Endothelial cell of umbilical vein (primary cell): ENCODE measurements at regions not wholly inside any gene's neighbourhood (a gene's known extent, or its start where the extent isn't known, plus 50 kb on each side); places are given as distances from the start of the nearest gene placed in this dataset.

Source experiments
- BruUV-seq: library from RNA; stranded (reverse); fragments of 400-500 nt; replicated peaks from 2 replicates; lab custom pipeline; 2021; lab: Mats Ljungman, UMichigan
- CTCF ChIA-PET: fragments of 300-600, 350-600 bp; sonication (Branson Sonifier 250); formaldehyde crosslinking; loops from one replicate; lab custom pipeline; 2021; ENCODE audit warnings: antibody characterized with exemption, inconsistent platforms; lab: Charles Lee
- POLR2A ChIA-PET: fragments of 300-600, 350-600 bp; sonication (Branson Sonifier 250); formaldehyde crosslinking; loops from one replicate; lab custom pipeline; 2021; ENCODE audit warnings: antibody characterized with exemption, inconsistent platforms; lab: Charles Lee
- DNase-seq: peaks from one replicate; pipeline ENCODE4 v3.0.0-alpha.2; 2011; ENCODE audit warnings: low read depth, low spot score
- FAIRE-seq: peaks from 2 replicates; lab custom pipeline; 2011; peaks lifted over from hg19 to GRCh38; lab: Jason Lieb, UNC
- H2AFZ ChIP-seq: 2 replicates; pipeline ENCODE4 v1.6.0; 2012; ENCODE audit warnings: low read depth, low read length, control low read depth, inconsistent platforms
- H3K27ac ChIP-seq: 2 replicates; pipeline ENCODE4 v1.5.1; 2011; ENCODE audit warnings: low read depth, mild to moderate bottlenecking, control low read depth, low read length, moderate library complexity; ENCODE audit not compliant: insufficient read depth
- H3K27me3 ChIP-seq, 2 experiments: 2 replicates each; pipeline versions ENCODE4 v1.6.0 to v1.6.1; 2011; ENCODE audit warnings: low read length in 2 of 2, mixed read lengths in 1 of 2; ENCODE audit not compliant: control insufficient read depth in 2 of 2, insufficient read depth in 2 of 2
- H3K36me3 ChIP-seq, 2 experiments: 2 replicates in 1 of 2; 3 replicates in 1 of 2; pipeline ENCODE4 v1.5.1; 2011; ENCODE audit warnings: low read length in 2 of 2, mild to moderate bottlenecking in 1 of 2, moderate library complexity in 1 of 2; ENCODE audit not compliant: control insufficient read depth in 2 of 2, insufficient read depth in 2 of 2; ENCODE audit errors: extremely low read depth in 1 of 2
- H3K4me1 ChIP-seq: 3 replicates; pipeline ENCODE4 v1.5.1; 2011; ENCODE audit warnings: mild to moderate bottlenecking, low read length; ENCODE audit not compliant: control insufficient read depth, insufficient read depth; ENCODE audit errors: extremely low read depth
- H3K4me2 ChIP-seq: 2 replicates; pipeline ENCODE4 v1.6.1; 2011; ENCODE audit warnings: low read length, control low read depth, mixed read lengths; ENCODE audit not compliant: insufficient read depth
- H3K4me3 ChIP-seq, 3 experiments: fragments of 200-600 bp in 1 of 3; sonication (generic), shearing (Covaris generic) in 1 of 3; replicated peaks in 1 of 3; 2 replicates each; pipeline ENCODE4 v1.5.1; 2011 to 2016; ENCODE audit warnings: control low read depth in 3 of 3, low read length in 3 of 3, mild to moderate bottlenecking in 2 of 3, inconsistent platforms in 1 of 3, low read depth in 1 of 3, moderate library complexity in 1 of 3; ENCODE audit not compliant: insufficient read depth in 1 of 3
- H3K79me2 ChIP-seq: 2 replicates; pipeline ENCODE4 v1.6.0; 2012; ENCODE audit warnings: low read length, inconsistent platforms; ENCODE audit not compliant: control insufficient read depth, insufficient read depth
- H3K9ac ChIP-seq: replicated peaks from 2 replicates; pipeline ENCODE3; 2011; ENCODE audit warnings: low read length, control low read depth; ENCODE audit not compliant: insufficient read depth; ENCODE audit errors: extremely low read depth
- H3K9me1 ChIP-seq: replicated peaks from 3 replicates; pipeline ENCODE4 v1.6.0; 2011; ENCODE audit warnings: mild to moderate bottlenecking, low read length; ENCODE audit not compliant: control insufficient read depth, insufficient read depth; ENCODE audit errors: extremely low read depth
- H3K9me3 ChIP-seq: replicated peaks from 2 replicates; pipeline ENCODE4 v1.5.1; 2012; ENCODE audit warnings: low read length, inconsistent platforms; ENCODE audit not compliant: control insufficient read depth, insufficient read depth
- H4K20me1 ChIP-seq: replicated peaks from 2 replicates; pipeline ENCODE3; 2011; ENCODE audit warnings: mild to moderate bottlenecking, low read length; ENCODE audit not compliant: control insufficient read depth, insufficient read depth; ENCODE audit errors: extremely low read depth
- EZH2 ChIP-seq: IDR thresholded peaks from 2 replicates; pipeline ENCODE4 v1.6.1; 2012; ENCODE audit warnings: borderline replicate concordance, low read depth, mild to moderate bottlenecking, moderate library complexity, low read length, inconsistent platforms; ENCODE audit not compliant: severe bottlenecking
- FOS ChIP-seq: IDR thresholded peaks from 2 replicates; pipeline ENCODE4 v1.6.1; 2011; ENCODE audit warnings: mild to moderate bottlenecking, low read length, moderate library complexity, borderline replicate concordance; ENCODE audit not compliant: insufficient read depth
- GATA2 ChIP-seq: IDR thresholded peaks from 2 replicates; pipeline ENCODE4 v1.7.0; 2011; ENCODE audit warnings: low read depth, mild to moderate bottlenecking, moderate library complexity, mixed read lengths, low read length; ENCODE audit not compliant: insufficient read length, insufficient read depth
- JUN ChIP-seq: IDR thresholded peaks from 2 replicates; pipeline ENCODE4 v1.6.1; 2011; ENCODE audit warnings: borderline replicate concordance, low read depth; ENCODE audit not compliant: insufficient read length, insufficient read depth
- MYC ChIP-seq: IDR thresholded peaks from one replicate; pipeline ENCODE4 v1.6.1; 2011; ENCODE audit warnings: mild to moderate bottlenecking, low read depth, low read length
- POLR2A ChIP-seq: IDR thresholded peaks from 2 replicates; pipeline ENCODE4 v1.6.1; 2012; ENCODE audit warnings: low read depth, mild to moderate bottlenecking, control low read depth, low read length
- POLR2AphosphoS5 ChIP-seq: IDR thresholded peaks from 2 replicates; pipeline ENCODE4 v1.6.1; 2012; ENCODE audit warnings: low read depth, mild to moderate bottlenecking, control low read depth, low read length, moderate library complexity; ENCODE audit not compliant: insufficient read depth
- dilution Hi-C: fragments of 300-500 bp; cut with MboI; formaldehyde crosslinking; loops from one replicate; pipeline ENCODE4 v1.15.0; 2019; ENCODE audit warnings: low sequenced_read_pairs; ENCODE audit not compliant: extremely low pct_ligation_motif_present
- intact Hi-C: fragments of 100-400 bp; cut with micrococcal nuclease; formaldehyde crosslinking; loops from one replicate; pipeline ENCODE4 v1.10.0; 2022
- TF ChIP-seq, protein P1 (sequence below), 2 donors: IDR thresholded peaks; 1 replicate in 1 of 2; 2 replicates in 1 of 2; pipeline ENCODE4 v1.5.1; 2011; ENCODE audit warnings: low read length in 2 of 2, mild to moderate bottlenecking in 2 of 2, moderate library complexity in 2 of 2, control low read depth in 1 of 2, inconsistent platforms in 1 of 2, low read depth in 1 of 2; ENCODE audit not compliant: insufficient read depth in 1 of 2; ENCODE audit errors: extremely low read depth in 1 of 2
- TF ChIP-seq, protein P2 (sequence below): IDR thresholded peaks from 2 replicates; pipeline ENCODE4 v1.6.1; 2011; ENCODE audit not compliant: insufficient read depth, insufficient read length

DNA sequence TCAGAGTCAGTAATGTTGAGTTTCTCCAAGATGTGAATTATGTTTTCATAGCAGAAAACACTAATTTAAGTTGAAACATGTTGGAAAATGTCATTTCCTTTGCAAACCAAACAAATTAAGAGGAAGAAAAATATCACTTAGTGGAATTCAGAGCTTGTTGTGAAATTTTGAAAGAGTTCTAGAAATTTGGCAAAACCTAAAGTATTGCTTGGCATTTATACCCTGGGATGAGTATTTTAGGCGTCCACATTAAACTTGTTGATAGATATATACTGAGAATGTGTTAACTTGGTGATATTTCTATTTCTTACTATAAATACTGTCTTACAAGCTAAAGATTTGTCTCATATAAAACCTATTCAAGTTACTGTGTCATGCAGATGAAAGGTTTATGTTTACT lies 335.2 kb downstream of the NSUN3 start:
- H3K36me3 ChIP-seq, result no peaks in the 10 kb centered on the region
- FAIRE-seq (no peak), DNase-seq (no peak)
- H3K9me1 ChIP-seq, result no peaks in the 10 kb centered on the region
- no peak overlapping the region for H3K4me3 ChIP-seq
- dilution Hi-C loops, result no loop called here
- no peak overlapping the region for H2AFZ ChIP-seq
- BruUV-seq, result no TSS peak
- no peaks in the 10 kb centered on the region for H3K79me2 ChIP-seq
- H4K20me1 ChIP-seq, result no peaks in the 10 kb centered on the region
- ChIA-PET POLR2A (no interaction called here), CTCF (no interaction called here)
- intact Hi-C loops, result no loop called here
- H3K9me3 ChIP-seq, result no peaks in the 10 kb centered on the region
- H3K27me3 ChIP-seq, result no peaks in the 10 kb centered on the region
- no peaks in the 10 kb centered on the region for H3K4me1 ChIP-seq
- no peak overlapping the region for H3K4me2 ChIP-seq
- TF ChIP-seq POLR2A (no peak), FOS (no peak), EZH2 (no peak), JUN (no peak), MYC (no peak), GATA2 (no peak), POLR2AphosphoS5 (no peak)
- TF ChIP-seq, protein P1, sequence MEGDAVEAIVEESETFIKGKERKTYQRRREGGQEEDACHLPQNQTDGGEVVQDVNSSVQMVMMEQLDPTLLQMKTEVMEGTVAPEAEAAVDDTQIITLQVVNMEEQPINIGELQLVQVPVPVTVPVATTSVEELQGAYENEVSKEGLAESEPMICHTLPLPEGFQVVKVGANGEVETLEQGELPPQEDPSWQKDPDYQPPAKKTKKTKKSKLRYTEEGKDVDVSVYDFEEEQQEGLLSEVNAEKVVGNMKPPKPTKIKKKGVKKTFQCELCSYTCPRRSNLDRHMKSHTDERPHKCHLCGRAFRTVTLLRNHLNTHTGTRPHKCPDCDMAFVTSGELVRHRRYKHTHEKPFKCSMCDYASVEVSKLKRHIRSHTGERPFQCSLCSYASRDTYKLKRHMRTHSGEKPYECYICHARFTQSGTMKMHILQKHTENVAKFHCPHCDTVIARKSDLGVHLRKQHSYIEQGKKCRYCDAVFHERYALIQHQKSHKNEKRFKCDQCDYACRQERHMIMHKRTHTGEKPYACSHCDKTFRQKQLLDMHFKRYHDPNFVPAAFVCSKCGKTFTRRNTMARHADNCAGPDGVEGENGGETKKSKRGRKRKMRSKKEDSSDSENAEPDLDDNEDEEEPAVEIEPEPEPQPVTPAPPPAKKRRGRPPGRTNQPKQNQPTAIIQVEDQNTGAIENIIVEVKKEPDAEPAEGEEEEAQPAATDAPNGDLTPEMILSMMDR (IDR thresholded peaks at IDR 0.05; ENCODE audit: extremely low read depth in 1 of 2, insufficient read depth in 1 of 2, low read depth in 1 of 2, low read length in 2 of 2), result no peak
- TF ChIP-seq, protein P2, sequence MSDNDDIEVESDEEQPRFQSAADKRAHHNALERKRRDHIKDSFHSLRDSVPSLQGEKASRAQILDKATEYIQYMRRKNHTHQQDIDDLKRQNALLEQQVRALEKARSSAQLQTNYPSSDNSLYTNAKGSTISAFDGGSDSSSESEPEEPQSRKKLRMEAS, result no peak
- no peak overlapping the region for H3K9ac ChIP-seq
- no peak overlapping the region for H3K27ac ChIP-seq
